Mesendoderm (in vitro differentiated cells): ENCODE measurements at regions not wholly inside any gene's neighbourhood (a gene's known extent, or its start where the extent isn't known, plus 50 kb on each side); places are given as distances from the start of the nearest gene placed in this dataset.

Source experiments
- DNase-seq: peaks from one replicate; pipeline ENCODE4 v3.0.0; 2013
- H2AK5ac ChIP-seq: 2 replicates; pipeline ENCODE4 v1.6.1; 2013; ENCODE audit warnings: low read length, inconsistent platforms
- H2BK120ac ChIP-seq: 2 replicates; pipeline ENCODE4 v1.6.1; 2013; ENCODE audit warnings: low read depth, mild to moderate bottlenecking, low read length, moderate library complexity, mixed read lengths
- H2BK15ac ChIP-seq: replicated peaks from 2 replicates; pipeline ENCODE4 v1.6.1; 2013; ENCODE audit warnings: low read depth, mild to moderate bottlenecking, moderate library complexity
- H2BK5ac ChIP-seq: 2 replicates; pipeline ENCODE4 v1.6.1; 2013; ENCODE audit warnings: low read length, inconsistent platforms
- H3K18ac ChIP-seq: 2 replicates; pipeline ENCODE4 v1.6.1; 2013; ENCODE audit warnings: mild to moderate bottlenecking, low read length, mixed read lengths
- H3K23ac ChIP-seq: one replicate; pipeline ENCODE4 v1.6.1; 2013; ENCODE audit warnings: low read length
- H3K27ac ChIP-seq: 2 replicates; pipeline ENCODE4 v1.5.1; 2013; ENCODE audit warnings: low read depth, mild to moderate bottlenecking, inconsistent platforms, low read length, moderate library complexity
- H3K27me3 ChIP-seq: 2 replicates; pipeline ENCODE4 v1.6.1; 2013; ENCODE audit warnings: low read length, control low read depth, mild to moderate bottlenecking, inconsistent platforms; ENCODE audit not compliant: insufficient read depth, poor library complexity
- H3K36me3 ChIP-seq: 2 replicates; pipeline ENCODE4 v1.6.1; 2013; ENCODE audit warnings: low read length, inconsistent platforms; ENCODE audit not compliant: control insufficient read depth, insufficient read depth
- H3K4ac ChIP-seq: one replicate; pipeline ENCODE4 v1.6.1; 2013; ENCODE audit warnings: low read depth, mild to moderate bottlenecking, low read length, moderate library complexity
- H3K4me1 ChIP-seq: 2 replicates; pipeline ENCODE4 v1.6.1; 2013; ENCODE audit warnings: low read depth, low read length, inconsistent platforms; ENCODE audit not compliant: control insufficient read depth
- H3K4me2 ChIP-seq: 2 replicates; pipeline ENCODE4 v1.6.1; 2013; ENCODE audit warnings: low read length
- H3K4me3 ChIP-seq: 2 replicates; pipeline ENCODE4 v1.5.1; 2013; ENCODE audit warnings: mild to moderate bottlenecking, low read length
- H3K56ac ChIP-seq: one replicate; pipeline ENCODE4 v1.6.1; 2013; ENCODE audit warnings: low read length
- H3K79me1 ChIP-seq: 2 replicates; pipeline ENCODE4 v1.6.1; 2013; ENCODE audit warnings: low read length, inconsistent platforms
- H3K79me2 ChIP-seq: 2 replicates; pipeline ENCODE4 v1.6.1; 2013; ENCODE audit warnings: mild to moderate bottlenecking, low read length; ENCODE audit not compliant: control insufficient read depth, insufficient read depth
- H3K9ac ChIP-seq: 2 replicates; pipeline ENCODE4 v1.6.1; 2013; ENCODE audit warnings: low read length, inconsistent platforms
- H4K5ac ChIP-seq: one replicate; pipeline ENCODE4 v1.6.1; 2013; ENCODE audit warnings: low read length
- H4K8ac ChIP-seq: one replicate; pipeline ENCODE4 v1.6.1; 2013; ENCODE audit warnings: low read depth, mild to moderate bottlenecking, control low read depth, low read length, moderate library complexity
- WGBS: extraction: QIAGEN DNeasy Blood & Tissue Kit; methylation state at CpG from one replicate; pipeline ENCODE4 v1.1.7; 2013; ENCODE audit warnings: low lambda C conversion rate, missing lambda C conversion rate; ENCODE audit not compliant: insufficient coverage; ENCODE audit errors: extremely low coverage; 5-methylcytosine and 5-hydroxymethylcytosine counted together

GRCh38 chr16:13441675-13442074, 478.3 kb upstream of the ERCC4 start:
- peak; percentile 73 for DNase-seq
- WGBS: no CpG with 5 or more reads among the region's 3 CpGs
- no peak overlapping the region for H3K18ac ChIP-seq
- H4K5ac ChIP-seq: no peak overlapping the region
- no peak overlapping the region for H3K4me2 ChIP-seq
- H3K27me3 ChIP-seq: no peaks in the 10 kb centered on the region
- H3K23ac ChIP-seq: no peak overlapping the region
- no peaks in the 10 kb centered on the region for H3K79me1 ChIP-seq
- no peak overlapping the region for H4K8ac ChIP-seq
- H3K9ac ChIP-seq: no peak overlapping the region
- H2BK120ac ChIP-seq: no peak overlapping the region
- H2BK5ac ChIP-seq: no peak overlapping the region
- no peak overlapping the region for H2AK5ac ChIP-seq
- peaks cover 2% of the 10 kb centered on the region for H3K4me1 ChIP-seq
- no peaks in the 10 kb centered on the region for H3K79me2 ChIP-seq
- H3K36me3 ChIP-seq: no peaks in the 10 kb centered on the region
- H3K56ac ChIP-seq: no peak overlapping the region
- H3K4ac ChIP-seq: no peak overlapping the region
- H3K4me3 ChIP-seq: no peak overlapping the region
- H3K27ac ChIP-seq: no peak overlapping the region
- no peak overlapping the region for H2BK15ac ChIP-seq

GRCh38 chr16:13448346-13448745, 471.6 kb upstream of the ERCC4 start:
- Histone ChIP-seq H3K4me2 (no peak overlapping the region), H3K9ac (no peak overlapping the region), H3K4me3 (no peak overlapping the region), H2BK15ac (no peak overlapping the region), H3K4ac (no peak overlapping the region), H4K8ac (no peak overlapping the region), H2AK5ac (no peak overlapping the region), H3K56ac (no peak overlapping the region), H3K79me2 (no peaks in the 10 kb centered on the region), H3K18ac (no peak overlapping the region), H4K5ac (no peak overlapping the region), H2BK5ac (no peak overlapping the region), H3K23ac (no peak overlapping the region), H3K4me1 (no peaks in the 10 kb centered on the region), H2BK120ac (no peak overlapping the region), H3K36me3 (no peaks in the 10 kb centered on the region), H3K27ac (no peak overlapping the region), H3K79me1 (no peaks in the 10 kb centered on the region), H3K27me3 (no peaks in the 10 kb centered on the region)
- DNase-seq: no peak
- no CpG with 5 or more reads among the region's 4 CpGs for WGBS

- no peak overlapping the region for H4K8ac ChIP-seq
- H3K4me1 ChIP-seq: no peaks in the 10 kb centered on the region
- no peak overlapping the region for H2BK15ac ChIP-seq
Measured at GRCh38 chr16:13453325-13453724, 466.6 kb upstream of the ERCC4 start.

GRCh38 chr16:13453938-13454553, 465.9 kb upstream of the ERCC4 start:
- H3K18ac ChIP-seq: no peak overlapping the region
- no peak overlapping the region for H3K9ac ChIP-seq
- no peaks in the 10 kb centered on the region for H3K79me1 ChIP-seq
- no peaks in the 10 kb centered on the region for H3K36me3 ChIP-seq
- H3K4me2 ChIP-seq: no peak overlapping the region
- H3K56ac ChIP-seq: no peak overlapping the region
- no peak overlapping the region for H3K23ac ChIP-seq
- peak; percentile 57 for DNase-seq
- no peak overlapping the region for H3K4ac ChIP-seq
- no peaks in the 10 kb centered on the region for H3K79me2 ChIP-seq
- no peak overlapping the region for H4K5ac ChIP-seq
- H3K27ac ChIP-seq: no peak overlapping the region
- H2AK5ac ChIP-seq: no peak overlapping the region
- 100% methylated on average over 1 of the region's 10 CpGs for WGBS
- no peaks in the 10 kb centered on the region for H3K27me3 ChIP-seq
- no peak overlapping the region for H2BK5ac ChIP-seq
- H2BK120ac ChIP-seq: no peak overlapping the region
- H3K4me3 ChIP-seq: no peak overlapping the region
- no peak overlapping the region for H2BK15ac ChIP-seq
- H3K4me1 ChIP-seq: no peaks in the 10 kb centered on the region
- no peak overlapping the region for H4K8ac ChIP-seq

More at GRCh38 chr16:13453325-13453724, 466.6 kb upstream of the ERCC4 start:
- Histone ChIP-seq H3K4me2 (no peak overlapping the region), H2BK5ac (no peak overlapping the region), H3K36me3 (no peaks in the 10 kb centered on the region), H3K27me3 (no peaks in the 10 kb centered on the region), H3K23ac (no peak overlapping the region), H3K56ac (peak overlapping the region; percentile 40), H3K27ac (no peak overlapping the region), H3K18ac (no peak overlapping the region), H3K4me3 (no peak overlapping the region), H2BK120ac (no peak overlapping the region), H3K4ac (no peak overlapping the region), H2AK5ac (no peak overlapping the region), H3K9ac (no peak overlapping the region), H4K5ac (no peak overlapping the region), H3K79me1 (no peaks in the 10 kb centered on the region), H3K79me2 (no peaks in the 10 kb centered on the region)
- DNase-seq: no peak
- WGBS: no CpG with 5 or more reads among the region's 2 CpGs

- Histone ChIP-seq H3K4me3 (no peak overlapping the region), H3K4me2 (no peak overlapping the region), H3K4me1 (no peaks in the 10 kb centered on the region)
Measured at GRCh38 chr16:13463619-13464018, 456.3 kb upstream of the ERCC4 start.

GRCh38 chr16:13471036-13471435, 448.9 kb upstream of the ERCC4 start:
- Histone ChIP-seq H4K8ac (no peak overlapping the region), H3K4me3 (no peak overlapping the region), H3K4me2 (no peak overlapping the region), H3K79me1 (no peaks in the 10 kb centered on the region), H3K27ac (no peak overlapping the region), H4K5ac (no peak overlapping the region), H3K27me3 (no peaks in the 10 kb centered on the region), H2BK120ac (no peak overlapping the region), H3K23ac (no peak overlapping the region), H3K36me3 (no peaks in the 10 kb centered on the region), H2BK5ac (no peak overlapping the region), H3K18ac (no peak overlapping the region), H2AK5ac (no peak overlapping the region), H2BK15ac (no peak overlapping the region), H3K4ac (no peak overlapping the region), H3K4me1 (no peaks in the 10 kb centered on the region), H3K56ac (no peak overlapping the region), H3K9ac (no peak overlapping the region), H3K79me2 (no peaks in the 10 kb centered on the region)
- peak; percentile 24 for DNase-seq
- no CpG with 5 or more reads among the region's 4 CpGs for WGBS

More at GRCh38 chr16:13463619-13464018, 456.3 kb upstream of the ERCC4 start:
- H2BK5ac ChIP-seq: no peak overlapping the region
- H4K8ac ChIP-seq: no peak overlapping the region
- H3K18ac ChIP-seq: no peak overlapping the region
- no peaks in the 10 kb centered on the region for H3K79me1 ChIP-seq
- no peak overlapping the region for H4K5ac ChIP-seq
- H3K23ac ChIP-seq: no peak overlapping the region
- no peak overlapping the region for H3K4ac ChIP-seq
- DNase-seq: no peak
- H3K56ac ChIP-seq: no peak overlapping the region
- no peak overlapping the region for H2BK15ac ChIP-seq
- no peaks in the 10 kb centered on the region for H3K79me2 ChIP-seq
- WGBS: no CpG with 5 or more reads among the region's 5 CpGs
- no peaks in the 10 kb centered on the region for H3K27me3 ChIP-seq
- no peak overlapping the region for H2AK5ac ChIP-seq
- no peak overlapping the region for H3K27ac ChIP-seq
- no peaks in the 10 kb centered on the region for H3K36me3 ChIP-seq
- H3K9ac ChIP-seq: no peak overlapping the region
- H2BK120ac ChIP-seq: no peak overlapping the region
